WTC11 (cell line): ENCODE measurements at regions not wholly inside any gene's neighbourhood (a gene's known extent, or its start where the extent isn't known, plus 50 kb on each side); places are given as distances from the start of the nearest gene placed in this dataset.

Experiments used
- ATAC-seq: fragments of 200-7000 bp; cut with Tn5 transposase; 2 replicates; pipeline ENCODE4 v1.10.0; 2021; ENCODE audit warnings: mild to moderate bottlenecking, moderate library complexity
- CTCF ChIA-PET: fragments of 300-600 bp; sonication (Branson Sonifier 250); formaldehyde crosslinking; loops from one replicate; lab custom pipeline; 2021; ENCODE audit warnings: antibody characterized with exemption; lab: Charles Lee
- POLR2A ChIA-PET: fragments of 350-600 bp; sonication (Branson Sonifier 250); formaldehyde crosslinking; loops from one replicate; lab custom pipeline; 2021; ENCODE audit warnings: antibody characterized with exemption; lab: Charles Lee
- DNase-seq: peaks from one replicate; pipeline ENCODE4 v3.0.0; 2021; ENCODE audit warnings: low spot score
- H3K27ac Mint-ChIP-seq: 2 replicates; pipeline ENCODE4 v1.8.0; 2021; ENCODE audit warnings: mixed read lengths
- H3K27me3 Mint-ChIP-seq: 2 replicates; pipeline ENCODE4 v1.8.0; 2021; ENCODE audit warnings: low read depth, mild to moderate bottlenecking, moderate library complexity, mixed read lengths
- H3K36me3 Mint-ChIP-seq: 2 replicates; pipeline ENCODE4 v1.8.0; 2021; ENCODE audit warnings: mixed read lengths
- H3K4me1 Mint-ChIP-seq: 2 replicates; pipeline ENCODE4 v1.8.0; 2022; ENCODE audit warnings: mixed read lengths
- H3K4me3 Mint-ChIP-seq: 2 replicates; pipeline ENCODE4 v1.8.0; 2021; ENCODE audit warnings: mild to moderate bottlenecking, moderate library complexity, mixed read lengths
- H3K9me3 Mint-ChIP-seq: 2 replicates; pipeline ENCODE4 v1.8.0; 2021; ENCODE audit warnings: mixed read lengths
- E2F5 ChIP-seq: sonication (generic); formaldehyde crosslinking; IDR thresholded peaks from 2 replicates; pipeline ENCODE4 v1.8.1; 2022; ENCODE audit warnings: mild to moderate bottlenecking, moderate library complexity, missing genetic modification reagents
- ELF4 ChIP-seq: sonication (generic); formaldehyde crosslinking; IDR thresholded peaks from 2 replicates; pipeline ENCODE4 v1.8.1; 2022; ENCODE audit warnings: low read depth, mild to moderate bottlenecking, moderate library complexity, missing genetic modification reagents
- FOXP1 ChIP-seq: sonication (generic); formaldehyde crosslinking; IDR thresholded peaks from 2 replicates; pipeline ENCODE4 v1.8.0; 2022; ENCODE audit warnings: missing genetic modification reagents, mild to moderate bottlenecking, moderate library complexity, borderline replicate concordance
- GRHL2 ChIP-seq: fragments of 250-450 bp; sonication (Bioruptor Pico); IDR thresholded peaks from 2 replicates; pipeline ENCODE4 v1.8.0; 2022; ENCODE audit warnings: mild to moderate bottlenecking, moderate library complexity; ENCODE audit not compliant: insufficient replicate concordance, severe bottlenecking
- JAZF1 ChIP-seq: fragments of 250-450 bp; sonication (Bioruptor Pico); IDR thresholded peaks from 2 replicates; pipeline ENCODE4 v1.9.0; 2021; ENCODE audit warnings: moderate library complexity, mild to moderate bottlenecking, inconsistent platforms
- KAT7 ChIP-seq: sonication (generic); formaldehyde crosslinking; IDR thresholded peaks from 2 replicates; pipeline ENCODE4 v1.8.1; 2023; ENCODE audit warnings: missing genetic modification reagents, mild to moderate bottlenecking, borderline replicate concordance
- PRRX2 ChIP-seq: fragments of 250-450 bp; sonication (Bioruptor Pico); IDR thresholded peaks from 2 replicates; pipeline ENCODE4 v1.8.0; 2021; ENCODE audit warnings: mild to moderate bottlenecking
- SMAD3 ChIP-seq: sonication (generic); formaldehyde crosslinking; IDR thresholded peaks from 2 replicates; pipeline ENCODE4 v1.8.0; 2022; ENCODE audit warnings: missing genetic modification reagents, mild to moderate bottlenecking, borderline replicate concordance
- SP1 ChIP-seq: sonication (generic); formaldehyde crosslinking; conservative IDR thresholded peaks from 2 replicates; pipeline ENCODE4 v1.8.1; 2022; ENCODE audit warnings: missing genetic modification reagents
- TEAD1 ChIP-seq: sonication (generic); formaldehyde crosslinking; IDR thresholded peaks from 2 replicates; pipeline ENCODE4 v1.8.0; 2022; ENCODE audit warnings: mild to moderate bottlenecking, missing genetic modification reagents
- TP53 ChIP-seq: sonication (generic); formaldehyde crosslinking; IDR thresholded peaks from 2 replicates; pipeline ENCODE4 v1.8.1; 2023; ENCODE audit warnings: mild to moderate bottlenecking, missing genetic modification reagents
- ZBTB21 ChIP-seq: sonication (generic); formaldehyde crosslinking; IDR thresholded peaks from 2 replicates; pipeline ENCODE4 v1.8.1; 2023; ENCODE audit warnings: mild to moderate bottlenecking, missing genetic modification reagents, borderline replicate concordance
- TF ChIP-seq, protein P1 (sequence below): sonication (generic); formaldehyde crosslinking; conservative IDR thresholded peaks from 2 replicates; pipeline ENCODE4 v1.8.1; 2022; ENCODE audit warnings: mild to moderate bottlenecking, missing genetic modification reagents
- TF ChIP-seq, protein P2 (sequence below): fragments of 250-450 bp; sonication (Bioruptor Pico); IDR thresholded peaks from 2 replicates; pipeline ENCODE4 v1.9.0; 2021; ENCODE audit warnings: mild to moderate bottlenecking, borderline replicate concordance
- TF ChIP-seq, protein P3 (sequence below): sonication (generic); formaldehyde crosslinking; IDR thresholded peaks from 2 replicates; pipeline ENCODE4 v1.8.1; 2023; ENCODE audit warnings: mild to moderate bottlenecking, missing genetic modification reagents
- TF ChIP-seq, protein P4 (sequence below): sonication (generic); formaldehyde crosslinking; IDR thresholded peaks from 2 replicates; pipeline ENCODE4 v1.8.1; 2022; ENCODE audit warnings: missing genetic modification reagents, borderline replicate concordance
- TF ChIP-seq, protein P5 (sequence below): fragments of 250-450 bp; sonication (Bioruptor Pico); IDR thresholded peaks from 2 replicates; pipeline ENCODE4 v2.1.2; 2022; ENCODE audit warnings: mild to moderate bottlenecking, moderate library complexity

DNA sequence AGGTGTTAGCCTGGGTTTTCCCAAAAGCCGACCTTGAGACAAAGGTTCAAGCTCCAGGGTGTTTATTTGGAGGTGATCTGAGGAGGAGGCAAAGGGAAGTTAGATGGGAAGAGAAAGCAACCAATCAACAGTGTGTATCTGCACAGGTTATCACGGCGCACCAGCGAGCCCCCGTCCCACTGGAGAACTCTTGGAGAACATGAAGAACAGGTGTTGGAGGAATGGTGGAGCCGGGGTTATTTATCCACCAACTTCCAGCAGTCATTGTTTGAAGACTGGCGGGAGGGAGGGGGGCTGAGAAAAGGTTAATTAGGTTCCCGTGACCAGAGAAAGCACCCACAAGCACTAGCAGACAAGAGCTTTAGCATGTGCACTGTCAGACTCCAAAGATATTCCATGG is 282.5 kb upstream of the FOXK1 start:
- Mint-ChIP-seq H3K27ac (no peak overlapping the region), H3K4me3 (no peak overlapping the region), H3K9me3 (peaks cover 80% of the 10 kb centered on the region), H3K4me1 (no peaks in the 10 kb centered on the region), H3K36me3 (peaks cover 14% of the 10 kb centered on the region; the same call in 1 of the 2 replicates), H3K27me3 (peaks cover 22% of the 10 kb centered on the region)
- POLR2A ChIA-PET: no interaction called here
- DNase-seq (no peak), ATAC-seq (no peak)
- CTCF ChIA-PET: no interaction called here
- TF ChIP-seq, protein P1, sequence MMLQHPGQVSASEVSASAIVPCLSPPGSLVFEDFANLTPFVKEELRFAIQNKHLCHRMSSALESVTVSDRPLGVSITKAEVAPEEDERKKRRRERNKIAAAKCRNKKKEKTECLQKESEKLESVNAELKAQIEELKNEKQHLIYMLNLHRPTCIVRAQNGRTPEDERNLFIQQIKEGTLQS (CRISPR knock-in tag): no peak
- no peak for TF ChIP-seq JAZF1 (CRISPR knock-in tag)
- TF ChIP-seq, protein P2, sequence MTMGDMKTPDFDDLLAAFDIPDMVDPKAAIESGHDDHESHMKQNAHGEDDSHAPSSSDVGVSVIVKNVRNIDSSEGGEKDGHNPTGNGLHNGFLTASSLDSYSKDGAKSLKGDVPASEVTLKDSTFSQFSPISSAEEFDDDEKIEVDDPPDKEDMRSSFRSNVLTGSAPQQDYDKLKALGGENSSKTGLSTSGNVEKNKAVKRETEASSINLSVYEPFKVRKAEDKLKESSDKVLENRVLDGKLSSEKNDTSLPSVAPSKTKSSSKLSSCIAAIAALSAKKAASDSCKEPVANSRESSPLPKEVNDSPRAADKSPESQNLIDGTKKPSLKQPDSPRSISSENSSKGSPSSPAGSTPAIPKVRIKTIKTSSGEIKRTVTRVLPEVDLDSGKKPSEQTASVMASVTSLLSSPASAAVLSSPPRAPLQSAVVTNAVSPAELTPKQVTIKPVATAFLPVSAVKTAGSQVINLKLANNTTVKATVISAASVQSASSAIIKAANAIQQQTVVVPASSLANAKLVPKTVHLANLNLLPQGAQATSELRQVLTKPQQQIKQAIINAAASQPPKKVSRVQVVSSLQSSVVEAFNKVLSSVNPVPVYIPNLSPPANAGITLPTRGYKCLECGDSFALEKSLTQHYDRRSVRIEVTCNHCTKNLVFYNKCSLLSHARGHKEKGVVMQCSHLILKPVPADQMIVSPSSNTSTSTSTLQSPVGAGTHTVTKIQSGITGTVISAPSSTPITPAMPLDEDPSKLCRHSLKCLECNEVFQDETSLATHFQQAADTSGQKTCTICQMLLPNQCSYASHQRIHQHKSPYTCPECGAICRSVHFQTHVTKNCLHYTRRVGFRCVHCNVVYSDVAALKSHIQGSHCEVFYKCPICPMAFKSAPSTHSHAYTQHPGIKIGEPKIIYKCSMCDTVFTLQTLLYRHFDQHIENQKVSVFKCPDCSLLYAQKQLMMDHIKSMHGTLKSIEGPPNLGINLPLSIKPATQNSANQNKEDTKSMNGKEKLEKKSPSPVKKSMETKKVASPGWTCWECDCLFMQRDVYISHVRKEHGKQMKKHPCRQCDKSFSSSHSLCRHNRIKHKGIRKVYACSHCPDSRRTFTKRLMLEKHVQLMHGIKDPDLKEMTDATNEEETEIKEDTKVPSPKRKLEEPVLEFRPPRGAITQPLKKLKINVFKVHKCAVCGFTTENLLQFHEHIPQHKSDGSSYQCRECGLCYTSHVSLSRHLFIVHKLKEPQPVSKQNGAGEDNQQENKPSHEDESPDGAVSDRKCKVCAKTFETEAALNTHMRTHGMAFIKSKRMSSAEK (CRISPR knock-in tag): no peak
- no peak for TF ChIP-seq E2F5 (CRISPR knock-in tag)
- no peak for TF ChIP-seq SP1 (CRISPR knock-in tag)
- no peak for TF ChIP-seq KAT7

GRCh38 chr7:4406288-4407058 is 275.6 kb upstream of the FOXK1 start:
- TF ChIP-seq FOXP1 (CRISPR knock-in tag): no peak
- TF ChIP-seq TP53: no peak
- H3K9me3 Mint-ChIP-seq: peaks cover 40% of the 10 kb centered on the region
- ChIA-PET CTCF (no interaction called here), POLR2A (no interaction called here)
- H3K27me3 Mint-ChIP-seq: peaks cover 12% of the 10 kb centered on the region
- H3K27ac Mint-ChIP-seq: no peak overlapping the region
- H3K4me3 Mint-ChIP-seq: no peak overlapping the region
- ATAC-seq (no peak), DNase-seq (no peak)
- no peaks in the 10 kb centered on the region for H3K4me1 Mint-ChIP-seq
- no peaks in the 10 kb centered on the region for H3K36me3 Mint-ChIP-seq

- CTCF ChIA-PET: no interaction called here
- Mint-ChIP-seq H3K4me3 (no peak overlapping the region), H3K9me3 (peaks cover 26% of the 10 kb centered on the region), H3K27ac (no peak overlapping the region), H3K36me3 (no peaks in the 10 kb centered on the region), H3K4me1 (no peaks in the 10 kb centered on the region), H3K27me3 (peaks cover 4% of the 10 kb centered on the region; the same call in 1 of the 2 replicates)
- DNase-seq: no peak
- POLR2A ChIA-PET: interaction anchor here (0.6 kb wide), 1 partner anchor 37 kb away, joined by 3 read pairs; no protein-coding TSS in a partner anchor
- no peak for ATAC-seq
- TF ChIP-seq GRHL2 (CRISPR knock-in tag) (no peak), PRRX2 (no peak), TEAD1 (CRISPR knock-in tag) (no peak), JAZF1 (CRISPR knock-in tag) (no peak), SMAD3 (CRISPR knock-in tag) (no peak), E2F5 (CRISPR knock-in tag) (no peak), ELF4 (CRISPR knock-in tag) (no peak), ZBTB21 (CRISPR knock-in tag) (no peak)
- TF ChIP-seq, protein P3, sequence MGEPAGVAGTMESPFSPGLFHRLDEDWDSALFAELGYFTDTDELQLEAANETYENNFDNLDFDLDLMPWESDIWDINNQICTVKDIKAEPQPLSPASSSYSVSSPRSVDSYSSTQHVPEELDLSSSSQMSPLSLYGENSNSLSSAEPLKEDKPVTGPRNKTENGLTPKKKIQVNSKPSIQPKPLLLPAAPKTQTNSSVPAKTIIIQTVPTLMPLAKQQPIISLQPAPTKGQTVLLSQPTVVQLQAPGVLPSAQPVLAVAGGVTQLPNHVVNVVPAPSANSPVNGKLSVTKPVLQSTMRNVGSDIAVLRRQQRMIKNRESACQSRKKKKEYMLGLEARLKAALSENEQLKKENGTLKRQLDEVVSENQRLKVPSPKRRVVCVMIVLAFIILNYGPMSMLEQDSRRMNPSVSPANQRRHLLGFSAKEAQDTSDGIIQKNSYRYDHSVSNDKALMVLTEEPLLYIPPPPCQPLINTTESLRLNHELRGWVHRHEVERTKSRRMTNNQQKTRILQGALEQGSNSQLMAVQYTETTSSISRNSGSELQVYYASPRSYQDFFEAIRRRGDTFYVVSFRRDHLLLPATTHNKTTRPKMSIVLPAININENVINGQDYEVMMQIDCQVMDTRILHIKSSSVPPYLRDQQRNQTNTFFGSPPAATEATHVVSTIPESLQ (CRISPR knock-in tag): no peak
- TF ChIP-seq, protein P4, sequence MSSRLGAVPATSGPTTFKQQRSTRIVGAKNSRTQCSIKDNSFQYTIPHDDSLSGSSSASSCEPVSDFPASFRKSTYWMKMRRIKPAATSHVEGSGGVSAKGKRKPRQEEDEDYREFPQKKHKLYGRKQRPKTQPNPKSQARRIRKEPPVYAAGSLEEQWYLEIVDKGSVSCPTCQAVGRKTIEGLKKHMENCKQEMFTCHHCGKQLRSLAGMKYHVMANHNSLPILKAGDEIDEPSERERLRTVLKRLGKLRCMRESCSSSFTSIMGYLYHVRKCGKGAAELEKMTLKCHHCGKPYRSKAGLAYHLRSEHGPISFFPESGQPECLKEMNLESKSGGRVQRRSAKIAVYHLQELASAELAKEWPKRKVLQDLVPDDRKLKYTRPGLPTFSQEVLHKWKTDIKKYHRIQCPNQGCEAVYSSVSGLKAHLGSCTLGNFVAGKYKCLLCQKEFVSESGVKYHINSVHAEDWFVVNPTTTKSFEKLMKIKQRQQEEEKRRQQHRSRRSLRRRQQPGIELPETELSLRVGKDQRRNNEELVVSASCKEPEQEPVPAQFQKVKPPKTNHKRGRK: no peak
- TF ChIP-seq, protein P5, sequence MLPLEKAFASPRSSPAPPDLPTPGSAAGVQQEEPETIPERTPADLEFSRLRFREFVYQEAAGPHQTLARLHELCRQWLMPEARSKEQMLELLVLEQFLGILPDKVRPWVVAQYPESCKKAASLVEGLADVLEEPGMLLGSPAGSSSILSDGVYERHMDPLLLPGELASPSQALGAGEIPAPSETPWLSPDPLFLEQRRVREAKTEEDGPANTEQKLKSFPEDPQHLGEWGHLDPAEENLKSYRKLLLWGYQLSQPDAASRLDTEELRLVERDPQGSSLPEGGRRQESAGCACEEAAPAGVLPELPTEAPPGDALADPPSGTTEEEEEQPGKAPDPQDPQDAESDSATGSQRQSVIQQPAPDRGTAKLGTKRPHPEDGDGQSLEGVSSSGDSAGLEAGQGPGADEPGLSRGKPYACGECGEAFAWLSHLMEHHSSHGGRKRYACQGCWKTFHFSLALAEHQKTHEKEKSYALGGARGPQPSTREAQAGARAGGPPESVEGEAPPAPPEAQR (CRISPR knock-in tag): no peak
Measured at GRCh38 chr7:4409946-4410345, 272.1 kb upstream of the FOXK1 start.
